KMS-11 (cell line): ENCODE measurements at regions not wholly inside any gene's neighbourhood (a gene's known extent, or its start where the extent isn't known, plus 50 kb on each side); places are given as distances from the start of the nearest gene placed in this dataset.
"Not testable (repeated sequence)": the region's sequence is repeated elsewhere in the genome, so short reads cannot be mapped to it uniquely, and the experiment has no call there.

Experiments
- H2AFZ ChIP-seq: fragments of 200-600 bp; sonication (generic); 2 replicates; pipeline ENCODE4 v1.6.1; 2016; ENCODE audit warnings: antibody characterized with exemption, mixed run types, low read depth
- H3K27ac ChIP-seq: fragments of 200-600 bp; sonication (generic); 2 replicates; pipeline ENCODE4 v1.6.1; 2016; ENCODE audit warnings: mild to moderate bottlenecking, mixed run types
- H3K27me3 ChIP-seq: fragments of 200-600 bp; sonication (generic); 2 replicates; pipeline ENCODE4 v1.6.1; 2017; ENCODE audit warnings: mild to moderate bottlenecking, low read depth, mixed run types, moderate library complexity; ENCODE audit not compliant: insufficient read depth
- H3K36me3 ChIP-seq: fragments of 200-600 bp; sonication (generic); 2 replicates; pipeline ENCODE4 v1.6.1; 2017; ENCODE audit warnings: mild to moderate bottlenecking, mixed run types; ENCODE audit not compliant: insufficient read depth
- H3K4me1 ChIP-seq: fragments of 200-600 bp; sonication (generic); 2 replicates; pipeline ENCODE4 v1.6.1; 2016; ENCODE audit warnings: mild to moderate bottlenecking, low read depth, mixed run types; ENCODE audit not compliant: poor library complexity, severe bottlenecking
- H3K4me2 ChIP-seq: fragments of 200-600 bp; sonication (generic); 2 replicates; pipeline ENCODE4 v1.7.0; 2016; ENCODE audit warnings: mild to moderate bottlenecking, mixed run types
- H3K4me3 ChIP-seq: fragments of 200-600 bp; sonication (generic); IDR thresholded peaks from 2 replicates; pipeline ENCODE4 v1.6.1; 2017; ENCODE audit warnings: low read depth, low read length, mixed read lengths; ENCODE audit not compliant: insufficient read depth
- H3K79me2 ChIP-seq: fragments of 200-600 bp; sonication (generic); 2 replicates; pipeline ENCODE4 v1.6.1; 2016; ENCODE audit warnings: low read depth, mixed run types; ENCODE audit not compliant: insufficient read depth
- H3K9ac ChIP-seq: fragments of 200-600 bp; sonication (generic); 2 replicates; pipeline ENCODE4 v1.6.1; 2016; ENCODE audit warnings: mild to moderate bottlenecking, mixed run types
- H4K20me1 ChIP-seq: fragments of 200-600 bp; sonication (generic); 2 replicates; pipeline ENCODE4 v1.6.1; 2016; ENCODE audit warnings: mild to moderate bottlenecking, mixed run types; ENCODE audit not compliant: insufficient read depth
- CTCF ChIP-seq: fragments of 200-600 bp; sonication (generic); conservative IDR thresholded peaks from 2 replicates; pipeline ENCODE4 v1.6.1; 2017; ENCODE audit warnings: low read depth, mild to moderate bottlenecking, antibody characterized with exemption, low read length, moderate library complexity, mixed read lengths

DNA sequence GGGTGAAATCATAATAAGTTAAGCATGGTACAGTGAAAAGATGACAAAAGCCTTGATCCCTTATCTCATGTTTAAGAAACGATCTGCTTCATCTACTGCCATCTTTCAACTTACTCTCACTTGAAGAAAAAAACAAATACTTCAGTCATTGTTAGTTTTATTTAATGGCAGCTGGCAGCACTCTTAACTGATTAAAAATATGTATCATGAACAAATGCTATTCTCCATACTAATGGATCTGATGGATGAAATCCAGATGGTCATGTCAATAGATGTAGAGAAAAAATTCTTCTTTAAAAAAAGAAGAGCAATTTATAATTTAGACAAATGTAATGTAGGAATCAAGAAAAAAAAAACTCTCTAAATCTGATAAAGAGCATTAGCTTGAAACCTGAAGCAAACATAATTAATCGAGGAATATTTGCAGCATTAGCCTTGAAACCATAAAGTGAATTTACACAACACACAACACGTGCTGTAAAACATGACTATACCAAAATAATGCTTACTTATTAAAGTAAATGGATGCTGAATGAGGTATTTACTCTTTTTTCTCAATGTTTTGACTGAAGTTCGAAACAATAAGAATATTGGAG lies 579.0 kb upstream of the ADAMTS5 start:
- no peak for TF ChIP-seq CTCF
- H3K4me2 ChIP-seq, result no peak overlapping the region
- H3K4me3 ChIP-seq, result no peak overlapping the region
- H3K9ac ChIP-seq, result no peak overlapping the region
- no peaks in the 10 kb centered on the region for H3K36me3 ChIP-seq
- H3K4me1 ChIP-seq, result no peaks in the 10 kb centered on the region
- H3K79me2 ChIP-seq, result no peaks in the 10 kb centered on the region
- no peaks in the 10 kb centered on the region for H4K20me1 ChIP-seq
- H3K27me3 ChIP-seq, result no peaks in the 10 kb centered on the region
- no peak overlapping the region for H3K27ac ChIP-seq
- no peak overlapping the region for H2AFZ ChIP-seq

- not testable (repeated sequence) for H4K20me1 ChIP-seq, H3K36me3 ChIP-seq, H2AFZ ChIP-seq, H3K9ac ChIP-seq, H3K27ac ChIP-seq, H3K4me2 ChIP-seq, H3K27me3 ChIP-seq, H3K4me1 ChIP-seq, H3K4me3 ChIP-seq, H3K79me2 ChIP-seq
Measured at GRCh38 chr21:27542126-27542525, 575.2 kb upstream of the ADAMTS5 start.

DNA sequence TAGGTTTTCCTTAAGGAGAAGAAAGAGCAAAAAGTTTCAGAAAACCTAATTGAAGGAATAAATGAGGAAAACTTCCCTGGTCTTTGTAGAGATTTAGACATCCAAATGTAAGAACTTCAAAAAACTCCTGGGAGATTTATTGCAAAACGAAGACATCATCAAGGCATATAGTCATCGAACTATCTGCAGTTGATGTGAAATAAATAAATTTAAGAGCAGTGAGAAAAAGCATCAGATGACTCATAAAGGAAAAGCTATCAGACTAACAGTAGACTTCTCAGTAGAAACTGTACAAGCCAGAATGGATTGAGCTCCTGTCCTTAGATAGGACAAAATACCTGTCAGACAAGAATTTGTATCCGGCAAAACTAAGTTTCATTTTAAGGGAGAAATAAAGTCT lies 569.4 kb upstream of the ADAMTS5 start:
- Histone ChIP-seq H3K27me3 (no peaks in the 10 kb centered on the region), H3K4me1 (no peaks in the 10 kb centered on the region), H3K4me3 (no peak overlapping the region), H3K36me3 (no peaks in the 10 kb centered on the region), H2AFZ (no peak overlapping the region), H3K27ac (no peak overlapping the region), H4K20me1 (no peaks in the 10 kb centered on the region), H3K4me2 (no peak overlapping the region), H3K9ac (no peak overlapping the region), H3K79me2 (no peaks in the 10 kb centered on the region)
- TF ChIP-seq CTCF, result no peak

GRCh38 chr21:27535188-27535587 lies 568.3 kb upstream of the ADAMTS5 start:
- H3K4me2 ChIP-seq, result no peak overlapping the region
- H4K20me1 ChIP-seq, result no peaks in the 10 kb centered on the region
- H3K27me3 ChIP-seq, result no peaks in the 10 kb centered on the region
- TF ChIP-seq CTCF, result no peak
- H3K4me1 ChIP-seq, result no peaks in the 10 kb centered on the region
- H3K36me3 ChIP-seq, result no peaks in the 10 kb centered on the region
- no peak overlapping the region for H3K9ac ChIP-seq
- no peak overlapping the region for H3K4me3 ChIP-seq
- no peak overlapping the region for H3K27ac ChIP-seq
- no peaks in the 10 kb centered on the region for H3K79me2 ChIP-seq
- H2AFZ ChIP-seq, result no peak overlapping the region

DNA sequence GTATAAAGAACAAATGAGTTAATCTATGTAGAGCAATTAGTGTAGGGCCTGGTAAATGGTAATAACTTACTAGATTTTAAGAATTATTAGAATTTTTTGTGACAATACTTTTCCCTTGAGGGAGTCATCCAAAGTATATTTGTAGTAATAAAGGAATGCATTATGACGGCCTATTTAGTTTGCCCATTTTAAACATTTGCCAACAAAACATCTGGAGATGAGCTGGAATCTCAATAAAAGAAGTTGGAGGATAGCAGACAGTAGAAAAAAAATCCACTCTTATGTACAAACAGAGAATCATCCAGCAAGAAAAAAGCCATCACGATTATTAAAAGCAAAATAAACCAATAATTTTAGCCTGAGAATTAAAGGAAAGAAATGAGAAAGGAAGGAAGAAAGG lies 567.3 kb upstream of the ADAMTS5 start:
- no peak for TF ChIP-seq CTCF
- no peak overlapping the region for H3K27ac ChIP-seq
- H4K20me1 ChIP-seq, result no peaks in the 10 kb centered on the region
- no peak overlapping the region for H2AFZ ChIP-seq
- no peaks in the 10 kb centered on the region for H3K27me3 ChIP-seq
- H3K4me2 ChIP-seq, result no peak overlapping the region
- no peaks in the 10 kb centered on the region for H3K79me2 ChIP-seq
- H3K4me1 ChIP-seq, result no peaks in the 10 kb centered on the region
- no peak overlapping the region for H3K4me3 ChIP-seq
- no peaks in the 10 kb centered on the region for H3K36me3 ChIP-seq
- no peak overlapping the region for H3K9ac ChIP-seq
